Fibroblast of lung (primary cell): ENCODE measurements at regions not wholly inside any gene's neighbourhood (a gene's known extent, or its start where the extent isn't known, plus 50 kb on each side); places are given as distances from the start of the nearest gene placed in this dataset.

Experiments
- DNase-seq, 2 donors: peaks; one replicate each; pipeline versions ENCODE4 v3.0.0 to v3.0.0-alpha.2; 2010; ENCODE audit warnings: low read depth in 2 of 2
- H2AFZ ChIP-seq: 2 replicates; pipeline ENCODE4 v1.5.1; 2012; ENCODE audit warnings: low read length, control low read depth, inconsistent platforms
- H3K27ac ChIP-seq: 2 replicates; pipeline ENCODE4 v1.5.1; 2011; ENCODE audit warnings: low read length, control low read depth; ENCODE audit not compliant: insufficient read depth
- H3K27me3 ChIP-seq: 2 replicates; pipeline ENCODE4 v1.5.1; 2011; ENCODE audit warnings: mild to moderate bottlenecking, low read length; ENCODE audit not compliant: control insufficient read depth, insufficient read depth
- H3K36me3 ChIP-seq: 2 replicates; pipeline ENCODE4 v1.5.1; 2011; ENCODE audit warnings: low read length; ENCODE audit not compliant: control insufficient read depth, insufficient read depth
- H3K4me1 ChIP-seq: 2 replicates; pipeline ENCODE4 v1.5.1; 2011; ENCODE audit warnings: low read length; ENCODE audit not compliant: control insufficient read depth, insufficient read depth; ENCODE audit errors: extremely low read depth
- H3K4me2 ChIP-seq: 2 replicates; pipeline ENCODE4 v1.5.1; 2011; ENCODE audit warnings: low read length, control low read depth; ENCODE audit not compliant: insufficient read depth; ENCODE audit errors: extremely low read depth
- H3K4me3 ChIP-seq, 4 experiments: fragments of 200-600 bp in 1 of 4; sonication (generic) in 1 of 4; replicated peaks in 1 of 4; 2 replicates each; pipeline ENCODE4 v1.5.1; 2011 to 2016; ENCODE audit warnings: low read length in 4 of 4, low read depth in 3 of 4, mild to moderate bottlenecking in 3 of 4, control low read depth in 2 of 4, inconsistent platforms in 1 of 4, mixed read lengths in 1 of 4; ENCODE audit not compliant: insufficient read depth in 1 of 4; ENCODE audit errors: control extremely low read depth in 1 of 4
- H3K79me2 ChIP-seq: 2 replicates; pipeline ENCODE4 v1.5.1; 2012; ENCODE audit warnings: mild to moderate bottlenecking, low read length, inconsistent platforms; ENCODE audit not compliant: control insufficient read depth, insufficient read depth
- H3K9ac ChIP-seq: 2 replicates; pipeline ENCODE4 v1.5.1; 2011; ENCODE audit warnings: mild to moderate bottlenecking, low read length, control low read depth; ENCODE audit not compliant: insufficient read depth
- H3K9me3 ChIP-seq: 2 replicates; pipeline ENCODE4 v1.5.1; 2012; ENCODE audit warnings: low read depth, low read length; ENCODE audit not compliant: control insufficient read depth, insufficient read depth
- H4K20me1 ChIP-seq: 2 replicates; pipeline ENCODE4 v1.5.1; 2011; ENCODE audit warnings: low read length; ENCODE audit not compliant: control insufficient read depth, insufficient read depth; ENCODE audit errors: extremely low read depth
- CTCF ChIP-seq, 2 donors: IDR thresholded peaks in 1 of 2; conservative IDR thresholded peaks in 1 of 2; 1 replicate in 1 of 2; 2 replicates in 1 of 2; pipeline ENCODE4 v1.5.1; 2011 to 2012; ENCODE audit warnings: low read length in 2 of 2, control low read depth in 1 of 2, inconsistent platforms in 1 of 2, low read depth in 1 of 2, mild to moderate bottlenecking in 1 of 2
- EZH2 ChIP-seq: IDR thresholded peaks from 2 replicates; pipeline ENCODE4 v1.5.1; 2012; ENCODE audit warnings: low read length, control low read depth, mild to moderate bottlenecking; ENCODE audit errors: missing control alignments

- Histone ChIP-seq H3K27me3 (no peaks in the 10 kb centered on the region), H3K4me1 (no peaks in the 10 kb centered on the region), H3K4me2 (no peak overlapping the region), H3K79me2 (no peaks in the 10 kb centered on the region), H3K27ac (no peak overlapping the region), H4K20me1 (no peaks in the 10 kb centered on the region), H3K36me3 (no peaks in the 10 kb centered on the region), H3K4me3 (no peak overlapping the region), H3K9me3 (no peaks in the 10 kb centered on the region), H3K9ac (no peak overlapping the region), H2AFZ (no peak overlapping the region)
- TF ChIP-seq EZH2 (no peak), CTCF (conservative IDR thresholded peaks at IDR 0.05 in 1 of 2, IDR thresholded peaks at IDR 0.05 in 1 of 2; ENCODE audit: low read depth in 1 of 2, low read length in 2 of 2) (no peak)
- DNase-seq: no peak
Measured at GRCh38 chr2:16068552-16068940, 128.2 kb downstream of the MYCN start.

- no peak for DNase-seq
- Histone ChIP-seq H3K27ac (no peak overlapping the region), H3K27me3 (no peaks in the 10 kb centered on the region), H3K4me2 (no peak overlapping the region), H3K9ac (no peak overlapping the region), H3K4me3 (no peak overlapping the region), H3K9me3 (no peaks in the 10 kb centered on the region), H3K36me3 (no peaks in the 10 kb centered on the region), H4K20me1 (no peaks in the 10 kb centered on the region), H3K4me1 (no peaks in the 10 kb centered on the region), H3K79me2 (no peaks in the 10 kb centered on the region), H2AFZ (no peak overlapping the region)
- no peak for TF ChIP-seq EZH2
- no peak for TF ChIP-seq CTCF (conservative IDR thresholded peaks at IDR 0.05 in 1 of 2, IDR thresholded peaks at IDR 0.05 in 1 of 2; ENCODE audit: low read depth in 1 of 2, low read length in 2 of 2)
Measured at GRCh38 chr2:16067866-16068551, 127.7 kb downstream of the MYCN start.

GRCh38 chr2:16067444-16067843, 127.1 kb downstream of the MYCN start:
- no peaks in the 10 kb centered on the region for H3K4me1 ChIP-seq
- no peaks in the 10 kb centered on the region for H3K79me2 ChIP-seq
- no peak for TF ChIP-seq CTCF (conservative IDR thresholded peaks at IDR 0.05 in 1 of 2, IDR thresholded peaks at IDR 0.05 in 1 of 2; ENCODE audit: low read depth in 1 of 2, low read length in 2 of 2)
- TF ChIP-seq EZH2: no peak

More at GRCh38 chr2:16067444-16067843, 127.1 kb downstream of the MYCN start:
- H2AFZ ChIP-seq: no peak overlapping the region
- H3K27me3 ChIP-seq: no peaks in the 10 kb centered on the region
- no peak overlapping the region for H3K9ac ChIP-seq
- no peaks in the 10 kb centered on the region for H4K20me1 ChIP-seq
- H3K27ac ChIP-seq: no peak overlapping the region
- DNase-seq: no peak
- no peaks in the 10 kb centered on the region for H3K9me3 ChIP-seq
- H3K4me3 ChIP-seq: no peak overlapping the region
- no peaks in the 10 kb centered on the region for H3K36me3 ChIP-seq
- H3K4me2 ChIP-seq: no peak overlapping the region
